Erythroblast (primary cell): ENCODE measurements at regions not wholly inside any gene's neighbourhood (a gene's known extent, or its start where the extent isn't known, plus 50 kb on each side); places are given as distances from the start of the nearest gene placed in this dataset.

Experiments used
- GATA1 ChIP-seq: IDR thresholded peaks from 2 replicates; pipeline ENCODE4 v1.6.1; 2011; ENCODE audit warnings: low read depth, mild to moderate bottlenecking, control low read depth, low read length, moderate library complexity
- POLR2A ChIP-seq: IDR thresholded peaks from 2 replicates; pipeline ENCODE4 v1.6.1; 2011; ENCODE audit warnings: mild to moderate bottlenecking, low read length

GRCh38 chr4:173919861-173920260 lies 363.6 kb downstream of the FBXO8 start:
- TF ChIP-seq POLR2A (no peak), GATA1 (no peak)
